GM12878 (cell line): ENCODE measurements at regions not wholly inside any gene's neighbourhood (a gene's known extent, or its start where the extent isn't known, plus 50 kb on each side); places are given as distances from the start of the nearest gene placed in this dataset.

Experiments used
- BMI1 ChIP-seq: fragments of 450-650 bp; IDR thresholded peaks from 2 replicates; pipeline ENCODE4 v1.6.1; 2016; ENCODE audit warnings: mild to moderate bottlenecking, moderate library complexity, borderline replicate concordance
- FOXM1 ChIP-seq: IDR thresholded peaks from 2 replicates; pipeline ENCODE4 v1.6.1; 2012; ENCODE audit warnings: low read depth, mild to moderate bottlenecking, inconsistent platforms, low read length, moderate library complexity
- HDAC2 ChIP-seq: fragments of 200-600 bp; sonication (generic); IDR thresholded peaks from 2 replicates; pipeline ENCODE4 v1.6.1; 2017
- NR2F1 ChIP-seq: fragments of 450-650 bp; conservative IDR thresholded peaks from 2 replicates; pipeline ENCODE4 v1.6.1; 2017; ENCODE audit warnings: mild to moderate bottlenecking
- SIN3A ChIP-seq: IDR thresholded peaks from 2 replicates; pipeline ENCODE4 v1.6.1; 2012; ENCODE audit warnings: low read depth, low read length, improper control_type of control experiment
- SREBF2 ChIP-seq: IDR thresholded peaks from 2 replicates; pipeline ENCODE4 v1.6.1; 2012; ENCODE audit warnings: mild to moderate bottlenecking, low read length

DNA sequence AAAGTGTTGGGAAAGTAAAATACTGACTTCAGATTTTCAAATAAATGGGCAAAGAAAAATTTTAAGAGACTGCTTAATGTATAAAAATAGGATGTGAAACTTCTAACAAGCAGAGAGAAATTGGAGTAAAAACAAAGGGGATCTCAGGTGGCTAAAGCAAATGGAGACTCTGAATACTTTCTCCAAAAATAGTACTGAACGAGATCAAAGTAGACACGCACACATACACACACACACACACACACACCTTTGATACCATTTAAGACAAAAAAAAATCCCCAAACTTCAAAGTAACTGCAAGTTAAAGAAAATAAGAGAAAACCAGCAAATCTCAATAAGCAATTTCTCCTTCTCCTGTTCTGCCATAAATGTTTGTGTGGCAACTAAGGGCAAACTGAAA is 307.3 kb downstream of the CRPPA start:
- TF ChIP-seq BMI1, result no peak
- TF ChIP-seq HDAC2, result no peak
- TF ChIP-seq SIN3A, result no peak
- TF ChIP-seq SREBF2, result no peak
- no peak for TF ChIP-seq NR2F1
- no peak for TF ChIP-seq FOXM1
